PC-9 (cell line): ENCODE measurements at regions not wholly inside any gene's neighbourhood (a gene's known extent, or its start where the extent isn't known, plus 50 kb on each side); places are given as distances from the start of the nearest gene placed in this dataset.
"Not testable (repeated sequence)": the region's sequence is repeated elsewhere in the genome, so short reads cannot be mapped to it uniquely, and the experiment has no call there.

Experiments used
- BruUV-seq: library from RNA; stranded (reverse); fragments of 400-500 nt; replicated peaks from 2 replicates; lab custom pipeline; 2021; lab: Mats Ljungman, UMichigan
- CTCF ChIA-PET: fragments of 300-600 bp; sonication (Branson Sonifier 250); formaldehyde crosslinking; loops from one replicate; lab custom pipeline; 2022; ENCODE audit warnings: antibody characterized with exemption; lab: Charles Lee
- POLR2A ChIA-PET: fragments of 300-600 bp; sonication (Branson Sonifier 250); formaldehyde crosslinking; loops from one replicate; lab custom pipeline; 2022; ENCODE audit warnings: antibody characterized with exemption; ENCODE audit not compliant: unreplicated experiment; lab: Charles Lee
- DNase-seq, 2 experiments: peaks; one replicate each; pipeline versions ENCODE4 v3.0.0 to v3.0.0-alpha.2; 2015 to 2022; ENCODE audit warnings: mixed read lengths in 1 of 2
- H2AFZ ChIP-seq: fragments of 200-600 bp; sonication (generic); 2 replicates; pipeline ENCODE4 v1.8.1; 2017; ENCODE audit warnings: antibody characterized with exemption
- H3F3A ChIP-seq: fragments of 200-600 bp; sonication (generic); 2 replicates; pipeline ENCODE4 v1.8.1; 2017; ENCODE audit warnings: antibody characterized with exemption, mild to moderate bottlenecking, low read depth; ENCODE audit not compliant: insufficient read depth
- H3K27ac ChIP-seq: fragments of 200-600 bp; sonication (generic); 2 replicates; pipeline ENCODE4 v1.6.1; 2016; ENCODE audit warnings: mixed run types
- H3K27me3 ChIP-seq: fragments of 200-600 bp; sonication (generic); 2 replicates; pipeline ENCODE4 v1.6.1; 2016; ENCODE audit warnings: low read depth, mixed run types; ENCODE audit not compliant: insufficient read depth
- H3K36me3 ChIP-seq: fragments of 200-600 bp; sonication (generic); 2 replicates; pipeline ENCODE4 v1.6.1; 2016; ENCODE audit warnings: low read depth, mixed run types
- H3K4me1 ChIP-seq: fragments of 200-600 bp; sonication (generic); replicated peaks from 2 replicates; pipeline ENCODE4 v1.6.1; 2016; ENCODE audit warnings: mixed run types; ENCODE audit not compliant: insufficient read depth
- H3K4me2 ChIP-seq: fragments of 200-600 bp; sonication (generic); 2 replicates; pipeline ENCODE4 v1.6.1; 2017; ENCODE audit warnings: mixed run types
- H3K4me3 ChIP-seq: fragments of 200-600 bp; sonication (generic); 2 replicates; pipeline ENCODE4 v1.6.1; 2016; ENCODE audit warnings: mixed run types
- H3K79me2 ChIP-seq: fragments of 200-600 bp; sonication (generic); 2 replicates; pipeline ENCODE4 v1.6.1; 2017; ENCODE audit warnings: low read depth, mixed run types
- H3K9me2 ChIP-seq: fragments of 200-600 bp; sonication (generic); 2 replicates; pipeline ENCODE4 v1.8.1; 2017; ENCODE audit warnings: mild to moderate bottlenecking; ENCODE audit not compliant: insufficient read depth
- H3K9me3 ChIP-seq: fragments of 200-600 bp; sonication (generic); 2 replicates; pipeline ENCODE4 v1.8.1; 2016; ENCODE audit warnings: low read depth; ENCODE audit not compliant: insufficient read depth
- H4K20me1 ChIP-seq: fragments of 200-600 bp; sonication (generic); 2 replicates; pipeline ENCODE4 v1.8.1; 2017; ENCODE audit not compliant: insufficient read depth
- CTCF ChIP-seq: fragments of 200-600 bp; sonication (generic); conservative IDR thresholded peaks from 2 replicates; pipeline ENCODE4 v1.6.1; 2017; ENCODE audit warnings: mixed run types, antibody characterized with exemption, mild to moderate bottlenecking, moderate library complexity
- EZH2 ChIP-seq: fragments of 200-600 bp; sonication (generic); IDR thresholded peaks from 2 replicates; pipeline ENCODE4 v1.8.0; 2017; ENCODE audit warnings: antibody characterized with exemption, low read depth
- intact Hi-C: fragments of 100-400 bp; cut with micrococcal nuclease; formaldehyde crosslinking; loops from one replicate; pipeline ENCODE4 v1.10.0; 2022; ENCODE audit not compliant: unreplicated experiment

- H3F3A ChIP-seq = no peaks in the 10 kb centered on the region
- POLR2A ChIA-PET = no interaction called here
- DNase-seq = no peak
- H3K9me3 ChIP-seq = no peaks in the 10 kb centered on the region
- intact Hi-C loops = no loop called here
- no peaks in the 10 kb centered on the region for H4K20me1 ChIP-seq
- no peak overlapping the region for H3K4me3 ChIP-seq
- no peaks in the 10 kb centered on the region for H3K4me1 ChIP-seq
- no peak overlapping the region for H3K27ac ChIP-seq
- peaks cover 19% of the 10 kb centered on the region for H3K27me3 ChIP-seq
- H3K4me2 ChIP-seq = no peak overlapping the region
- H3K36me3 ChIP-seq = no peaks in the 10 kb centered on the region
- no peak overlapping the region for H2AFZ ChIP-seq
- TF ChIP-seq CTCF (no peak), EZH2 (no peak)
- BruUV-seq = no TSS peak
- no peaks in the 10 kb centered on the region for H3K79me2 ChIP-seq
- H3K9me2 ChIP-seq = no peaks in the 10 kb centered on the region
- CTCF ChIA-PET = no interaction called here
Observed at GRCh38 chr10:84600947-84601346, 272.6 kb downstream of the CCSER2 start.

DNA sequence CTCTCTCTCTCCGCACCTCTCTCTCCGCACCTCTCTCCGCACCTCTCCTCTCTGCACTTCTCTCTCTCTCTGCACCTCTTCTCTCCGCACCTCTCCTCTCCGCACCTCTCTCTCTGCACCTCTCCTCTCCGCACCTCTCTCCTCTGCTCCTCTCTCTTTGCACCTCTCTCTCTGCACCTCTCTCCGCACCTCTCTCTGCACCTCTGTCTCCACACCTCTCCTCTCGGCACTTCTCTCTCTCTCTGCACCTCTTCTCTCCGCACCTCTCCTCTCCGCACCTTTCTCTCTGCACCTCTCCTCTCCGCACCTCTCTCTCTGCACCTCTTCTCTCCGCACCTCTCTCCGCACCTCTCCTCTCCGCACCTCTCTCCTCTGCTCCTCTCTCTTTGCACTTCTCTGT is 274.2 kb downstream of the CCSER2 start:
- H2AFZ ChIP-seq, H3K79me2 ChIP-seq, H4K20me1 ChIP-seq, intact Hi-C loops, H3K36me3 ChIP-seq, BruUV-seq, POLR2A ChIA-PET, DNase-seq, H3K4me3 ChIP-seq, H3K27ac ChIP-seq, H3K4me2 ChIP-seq, H3K9me3 ChIP-seq, H3K9me2 ChIP-seq, CTCF ChIA-PET, H3F3A ChIP-seq, H3K4me1 ChIP-seq: not testable (repeated sequence)
- H3K27me3 ChIP-seq = peaks cover 10% of the 10 kb centered on the region

DNA sequence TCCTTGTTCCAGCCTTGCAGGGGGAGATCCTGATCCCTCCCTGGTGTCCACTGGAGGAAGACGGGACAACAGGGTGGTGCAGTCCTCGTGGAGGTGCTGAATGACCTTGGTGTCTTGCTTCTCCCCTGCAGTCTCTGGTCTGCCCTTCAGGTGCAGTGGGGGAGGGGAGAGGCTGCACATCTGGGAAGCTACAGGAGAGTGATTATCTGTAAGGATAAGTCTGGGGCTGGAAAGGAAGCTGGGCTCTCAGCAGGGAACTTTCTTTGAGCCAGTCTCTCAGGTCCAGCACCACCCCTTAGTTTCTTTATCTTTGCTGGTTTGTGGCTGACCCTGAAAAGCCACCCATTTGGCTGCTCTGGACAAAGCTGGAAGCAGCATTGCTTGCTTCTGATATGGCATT is 275.6 kb downstream of the CCSER2 start:
- Histone ChIP-seq H3K4me1 (no peaks in the 10 kb centered on the region), H3K9me2 (no peaks in the 10 kb centered on the region), H3K27me3 (peaks cover 7% of the 10 kb centered on the region; the same call in 1 of the 2 replicates), H3K4me2 (no peak overlapping the region), H3K9me3 (no peaks in the 10 kb centered on the region), H2AFZ (no peak overlapping the region), H3K36me3 (no peaks in the 10 kb centered on the region), H3K27ac (no peak overlapping the region), H4K20me1 (no peaks in the 10 kb centered on the region), H3F3A (no peaks in the 10 kb centered on the region), H3K4me3 (no peak overlapping the region), H3K79me2 (no peaks in the 10 kb centered on the region)
- intact Hi-C loops = no loop called here
- ChIA-PET POLR2A (no interaction called here), CTCF (no interaction called here)
- no peak for TF ChIP-seq CTCF
- TF ChIP-seq EZH2 = no peak
- BruUV-seq = no TSS peak
- DNase-seq = no peak

GRCh38 chr10:84605802-84606201 is 277.4 kb downstream of the CCSER2 start:
- no peaks in the 10 kb centered on the region for H3K9me3 ChIP-seq
- H3K27ac ChIP-seq = no peak overlapping the region
- CTCF ChIA-PET = no interaction called here
- TF ChIP-seq CTCF (no peak), EZH2 (no peak)
- H2AFZ ChIP-seq = no peak overlapping the region
- H4K20me1 ChIP-seq = no peaks in the 10 kb centered on the region
- no peaks in the 10 kb centered on the region for H3K4me1 ChIP-seq
- H3K27me3 ChIP-seq = peaks cover 7% of the 10 kb centered on the region; the same call in 1 of the 2 replicates
- BruUV-seq = no TSS peak
- no peaks in the 10 kb centered on the region for H3F3A ChIP-seq
- no peaks in the 10 kb centered on the region for H3K9me2 ChIP-seq
- intact Hi-C loops = no loop called here
- no peak overlapping the region for H3K4me2 ChIP-seq
- no peak overlapping the region for H3K4me3 ChIP-seq
- no peaks in the 10 kb centered on the region for H3K36me3 ChIP-seq
- POLR2A ChIA-PET = no interaction called here
- H3K79me2 ChIP-seq = no peaks in the 10 kb centered on the region
- DNase-seq = no peak
